ENCODE measurements at regions not wholly inside any gene's neighbourhood (a gene's known extent, or its start where the extent isn't known, plus 50 kb on each side); places are given as distances from the start of the nearest gene placed in this dataset.

GRCh38 chr5:31113101-31113500, 80.4 kb upstream of the CDH6 start:
- Histone ChIP-seq H3K27ac (replicated peaks) (no peak overlapping the region), H3K4me3 (replicated peaks; ENCODE audit: insufficient read depth, low read length) (no peak overlapping the region), H3K27me3 (ENCODE audit: insufficient read depth, poor library complexity, severe bottlenecking) (no peaks in the 10 kb centered on the region)
- no peak for DNase-seq (ENCODE audit: low read depth in 1 of 2, low spot score in 1 of 2)
- TF ChIP-seq SPI1 (IDR thresholded peaks at IDR 0.05; ENCODE audit: borderline replicate concordance, low read depth) (no peak), POLR2AphosphoS5 (IDR thresholded peaks at IDR 0.05; ENCODE audit: low read depth) (no peak), GABPA (IDR thresholded peaks at IDR 0.05; ENCODE audit: low read depth) (no peak)
- TF ChIP-seq, protein P1, sequence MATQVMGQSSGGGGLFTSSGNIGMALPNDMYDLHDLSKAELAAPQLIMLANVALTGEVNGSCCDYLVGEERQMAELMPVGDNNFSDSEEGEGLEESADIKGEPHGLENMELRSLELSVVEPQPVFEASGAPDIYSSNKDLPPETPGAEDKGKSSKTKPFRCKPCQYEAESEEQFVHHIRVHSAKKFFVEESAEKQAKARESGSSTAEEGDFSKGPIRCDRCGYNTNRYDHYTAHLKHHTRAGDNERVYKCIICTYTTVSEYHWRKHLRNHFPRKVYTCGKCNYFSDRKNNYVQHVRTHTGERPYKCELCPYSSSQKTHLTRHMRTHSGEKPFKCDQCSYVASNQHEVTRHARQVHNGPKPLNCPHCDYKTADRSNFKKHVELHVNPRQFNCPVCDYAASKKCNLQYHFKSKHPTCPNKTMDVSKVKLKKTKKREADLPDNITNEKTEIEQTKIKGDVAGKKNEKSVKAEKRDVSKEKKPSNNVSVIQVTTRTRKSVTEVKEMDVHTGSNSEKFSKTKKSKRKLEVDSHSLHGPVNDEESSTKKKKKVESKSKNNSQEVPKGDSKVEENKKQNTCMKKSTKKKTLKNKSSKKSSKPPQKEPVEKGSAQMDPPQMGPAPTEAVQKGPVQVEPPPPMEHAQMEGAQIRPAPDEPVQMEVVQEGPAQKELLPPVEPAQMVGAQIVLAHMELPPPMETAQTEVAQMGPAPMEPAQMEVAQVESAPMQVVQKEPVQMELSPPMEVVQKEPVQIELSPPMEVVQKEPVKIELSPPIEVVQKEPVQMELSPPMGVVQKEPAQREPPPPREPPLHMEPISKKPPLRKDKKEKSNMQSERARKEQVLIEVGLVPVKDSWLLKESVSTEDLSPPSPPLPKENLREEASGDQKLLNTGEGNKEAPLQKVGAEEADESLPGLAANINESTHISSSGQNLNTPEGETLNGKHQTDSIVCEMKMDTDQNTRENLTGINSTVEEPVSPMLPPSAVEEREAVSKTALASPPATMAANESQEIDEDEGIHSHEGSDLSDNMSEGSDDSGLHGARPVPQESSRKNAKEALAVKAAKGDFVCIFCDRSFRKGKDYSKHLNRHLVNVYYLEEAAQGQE (IDR thresholded peaks at IDR 0.05; ENCODE audit: insufficient replicate concordance, low read depth), result no peak
- TF ChIP-seq, protein P2, sequence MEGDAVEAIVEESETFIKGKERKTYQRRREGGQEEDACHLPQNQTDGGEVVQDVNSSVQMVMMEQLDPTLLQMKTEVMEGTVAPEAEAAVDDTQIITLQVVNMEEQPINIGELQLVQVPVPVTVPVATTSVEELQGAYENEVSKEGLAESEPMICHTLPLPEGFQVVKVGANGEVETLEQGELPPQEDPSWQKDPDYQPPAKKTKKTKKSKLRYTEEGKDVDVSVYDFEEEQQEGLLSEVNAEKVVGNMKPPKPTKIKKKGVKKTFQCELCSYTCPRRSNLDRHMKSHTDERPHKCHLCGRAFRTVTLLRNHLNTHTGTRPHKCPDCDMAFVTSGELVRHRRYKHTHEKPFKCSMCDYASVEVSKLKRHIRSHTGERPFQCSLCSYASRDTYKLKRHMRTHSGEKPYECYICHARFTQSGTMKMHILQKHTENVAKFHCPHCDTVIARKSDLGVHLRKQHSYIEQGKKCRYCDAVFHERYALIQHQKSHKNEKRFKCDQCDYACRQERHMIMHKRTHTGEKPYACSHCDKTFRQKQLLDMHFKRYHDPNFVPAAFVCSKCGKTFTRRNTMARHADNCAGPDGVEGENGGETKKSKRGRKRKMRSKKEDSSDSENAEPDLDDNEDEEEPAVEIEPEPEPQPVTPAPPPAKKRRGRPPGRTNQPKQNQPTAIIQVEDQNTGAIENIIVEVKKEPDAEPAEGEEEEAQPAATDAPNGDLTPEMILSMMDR (IDR thresholded peaks at IDR 0.05; ENCODE audit: insufficient read depth, low read length), result no peak

DNA sequence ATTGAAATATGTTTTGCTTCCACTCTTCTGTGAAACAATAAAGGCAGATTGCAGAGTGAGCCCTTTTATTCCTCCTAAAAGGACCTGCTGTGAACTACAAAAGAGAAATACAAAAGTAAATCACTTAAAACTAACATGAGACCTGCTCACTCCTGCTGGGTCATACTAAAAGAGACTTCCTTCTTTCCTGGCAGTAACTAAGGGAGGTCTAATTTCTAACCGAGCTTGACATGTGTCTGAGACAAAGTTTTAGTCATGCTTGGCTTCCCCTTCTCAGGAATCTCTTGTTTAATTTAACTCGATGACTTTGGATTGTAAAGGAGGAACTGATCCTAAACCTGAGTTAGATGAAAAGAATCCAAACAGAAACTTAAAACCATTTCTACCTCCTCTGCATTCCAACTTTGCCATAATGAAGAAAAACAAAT, 86.4 kb upstream of the CDH6 start:
- H3K27ac ChIP-seq (replicated peaks), result no peak overlapping the region
- TF ChIP-seq, protein P1 (IDR thresholded peaks at IDR 0.05; ENCODE audit: insufficient replicate concordance, low read depth), result no peak
- TF ChIP-seq SPI1 (IDR thresholded peaks at IDR 0.05; ENCODE audit: borderline replicate concordance, low read depth) (no peak), POLR2AphosphoS5 (IDR thresholded peaks at IDR 0.05; ENCODE audit: low read depth) (no peak), GABPA (IDR thresholded peaks at IDR 0.05; ENCODE audit: low read depth) (no peak)
- TF ChIP-seq, protein P2 (IDR thresholded peaks at IDR 0.05; ENCODE audit: insufficient read depth, low read length), result no peak
- no peak for DNase-seq (ENCODE audit: low read depth in 1 of 2, low spot score in 1 of 2)
- no peak overlapping the region for H3K4me3 ChIP-seq (replicated peaks; ENCODE audit: insufficient read depth, low read length)
- H3K27me3 ChIP-seq (ENCODE audit: insufficient read depth, poor library complexity, severe bottlenecking), result no peaks in the 10 kb centered on the region

DNA sequence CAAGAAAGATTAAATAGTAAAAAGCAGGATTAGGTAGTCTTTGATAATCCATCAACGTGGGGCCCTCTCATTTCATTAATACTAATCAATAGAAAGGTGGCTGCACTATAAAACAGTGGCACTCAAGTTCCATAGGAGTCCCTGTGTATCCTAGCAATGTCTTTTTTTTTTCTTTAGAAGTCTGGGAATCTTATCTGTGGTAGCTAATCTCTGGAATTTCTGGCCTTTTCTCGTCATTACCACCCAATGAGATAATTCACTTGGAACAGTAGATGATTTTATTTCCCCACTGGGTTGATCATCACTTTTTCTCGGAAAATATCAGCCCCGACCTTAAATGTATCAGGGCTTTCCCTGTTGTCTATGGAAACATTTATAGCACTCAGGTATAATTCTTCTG, 86.8 kb upstream of the CDH6 start:
- Histone ChIP-seq H3K4me3 (replicated peaks; ENCODE audit: insufficient read depth, low read length) (no peak overlapping the region), H3K27me3 (ENCODE audit: insufficient read depth, poor library complexity, severe bottlenecking) (no peaks in the 10 kb centered on the region), H3K27ac (replicated peaks) (no peak overlapping the region)
- DNase-seq (ENCODE audit: low read depth in 1 of 2, low spot score in 1 of 2), result no peak
- TF ChIP-seq, protein P1 (IDR thresholded peaks at IDR 0.05; ENCODE audit: insufficient replicate concordance, low read depth), result no peak
- TF ChIP-seq POLR2AphosphoS5 (IDR thresholded peaks at IDR 0.05; ENCODE audit: low read depth) (no peak), GABPA (IDR thresholded peaks at IDR 0.05; ENCODE audit: low read depth) (no peak), SPI1 (IDR thresholded peaks at IDR 0.05; ENCODE audit: borderline replicate concordance, low read depth) (no peak)
- TF ChIP-seq, protein P2 (IDR thresholded peaks at IDR 0.05; ENCODE audit: insufficient read depth, low read length), result no peak

All from HL-60 (cell line).